ENCODE measurements at regions not wholly inside any gene's neighbourhood (a gene's known extent, or its start where the extent isn't known, plus 50 kb on each side); places are given as distances from the start of the nearest gene placed in this dataset.

GRCh38 chr12:25728056-25728595 is 175.0 kb upstream of the LMNTD1 start:
- TF ChIP-seq POLR2AphosphoS5 (IDR thresholded peaks at IDR 0.05) (no peak), POLR2A (IDR thresholded peaks at IDR 0.05) (no peak), CTCF (IDR thresholded peaks at IDR 0.05) (no peak)

All from gastroesophageal sphincter (tissue), 3 donors.